Duodenal mucosa (tissue), 2 donors: ENCODE measurements at regions not wholly inside any gene's neighbourhood (a gene's known extent, or its start where the extent isn't known, plus 50 kb on each side); places are given as distances from the start of the nearest gene placed in this dataset.

Experiments
- H3K27ac ChIP-seq: one replicate; pipeline ENCODE4 v1.7.0; 2013; ENCODE audit warnings: low read depth, low read length
- H3K27me3 ChIP-seq, 2 donors: one replicate each; pipeline ENCODE4 v1.7.0; 2013; ENCODE audit warnings: low read length in 2 of 2, control low read depth in 1 of 2; ENCODE audit not compliant: insufficient read depth in 2 of 2, control insufficient read depth in 1 of 2
- H3K36me3 ChIP-seq, 2 donors: one replicate each; pipeline ENCODE4 v1.7.0; 2013; ENCODE audit warnings: low read length in 2 of 2, control low read depth in 1 of 2; ENCODE audit not compliant: insufficient read depth in 2 of 2, control insufficient read depth in 1 of 2
- H3K4me1 ChIP-seq, 2 donors: one replicate each; pipeline ENCODE4 v1.7.0; 2013; ENCODE audit warnings: low read length in 2 of 2, control low read depth in 1 of 2; ENCODE audit not compliant: insufficient read depth in 2 of 2, control insufficient read depth in 1 of 2
- H3K4me3 ChIP-seq, 2 donors: one replicate each; pipeline ENCODE4 v1.7.0; 2013; ENCODE audit warnings: low read length in 2 of 2, low read depth in 1 of 2
- H3K9ac ChIP-seq, 2 donors: one replicate each; pipeline ENCODE4 v1.7.0; 2013; ENCODE audit warnings: low read length in 2 of 2, low read depth in 1 of 2
- H3K9me3 ChIP-seq, 2 donors: one replicate each; pipeline ENCODE4 v1.7.0; 2013; ENCODE audit warnings: low read length in 2 of 2, control low read depth in 1 of 2; ENCODE audit not compliant: control insufficient read depth in 1 of 2

DNA sequence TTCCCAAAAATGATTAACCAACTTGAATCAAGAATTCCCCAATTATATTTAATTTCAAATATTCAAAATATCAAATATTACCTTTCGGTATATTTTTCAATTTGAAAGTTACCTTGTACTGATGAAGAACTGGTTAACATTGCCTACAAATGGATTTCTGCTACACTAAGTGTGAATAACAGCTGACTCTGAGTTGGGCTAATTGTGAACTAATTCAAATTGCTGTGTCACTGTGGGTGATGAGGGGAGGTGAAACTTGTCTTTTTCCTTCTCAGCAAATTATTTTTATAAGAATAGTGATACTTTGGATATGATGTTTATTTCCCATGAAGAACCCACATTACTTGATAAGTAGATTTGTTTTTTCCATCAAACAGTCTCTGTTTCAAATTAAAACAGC lies 103.4 kb upstream of the RPS23 start:
- Histone ChIP-seq H3K27me3 (no peaks in the 10 kb centered on the region), H3K9me3 (no peaks in the 10 kb centered on the region), H3K9ac (no peak overlapping the region), H3K4me3 (no peak overlapping the region), H3K27ac (no peak overlapping the region), H3K36me3 (no peaks in the 10 kb centered on the region), H3K4me1 (peaks cover under 1% of the 10 kb centered on the region in 2 donors)

GRCh38 chr5:82376307-82376706 lies 98.2 kb upstream of the RPS23 start:
- no peak overlapping the region for H3K4me3 ChIP-seq
- no peaks in the 10 kb centered on the region for H3K4me1 ChIP-seq
- no peak overlapping the region for H3K27ac ChIP-seq

GRCh38 chr5:82375488-82376244 lies 97.5 kb upstream of the RPS23 start:
- H3K9ac ChIP-seq = no peak overlapping the region
- H3K4me1 ChIP-seq = no peaks in the 10 kb centered on the region
- H3K9me3 ChIP-seq = no peaks in the 10 kb centered on the region
- no peaks in the 10 kb centered on the region for H3K36me3 ChIP-seq
- H3K4me3 ChIP-seq = no peak overlapping the region
- no peak overlapping the region for H3K27ac ChIP-seq
- H3K27me3 ChIP-seq = no peaks in the 10 kb centered on the region

More at GRCh38 chr5:82376307-82376706, 98.2 kb upstream of the RPS23 start:
- Histone ChIP-seq H3K9ac (no peak overlapping the region), H3K9me3 (no peaks in the 10 kb centered on the region), H3K36me3 (no peaks in the 10 kb centered on the region), H3K27me3 (no peaks in the 10 kb centered on the region)

- H3K4me1 ChIP-seq = no peaks in the 10 kb centered on the region
- no peak overlapping the region for H3K27ac ChIP-seq
- H3K4me3 ChIP-seq = no peak overlapping the region
- no peaks in the 10 kb centered on the region for H3K9me3 ChIP-seq
- H3K36me3 ChIP-seq = no peaks in the 10 kb centered on the region
- no peaks in the 10 kb centered on the region for H3K27me3 ChIP-seq
- H3K9ac ChIP-seq = no peak overlapping the region
These were observed 96.5 kb upstream of the RPS23 start for GRCh38 chr5:82374637-82375036.

DNA sequence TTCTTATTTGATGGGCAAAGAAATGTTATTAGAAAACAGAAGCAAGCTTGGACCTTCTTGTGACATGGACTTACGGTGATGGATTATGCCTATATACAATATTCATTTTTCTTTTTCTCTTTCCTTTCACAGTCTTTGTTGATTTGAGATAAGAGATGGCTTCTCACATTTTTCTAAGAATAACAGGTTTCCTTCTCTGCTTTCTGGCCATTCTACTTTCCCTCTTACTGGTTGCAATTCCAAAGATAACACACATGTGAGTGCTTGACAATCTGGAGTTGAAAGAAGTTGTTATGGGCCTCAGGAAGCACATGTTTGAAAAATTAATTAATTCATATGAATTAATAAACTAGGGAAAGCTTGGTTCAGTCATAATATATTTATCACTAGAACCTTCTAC lies 89.8 kb upstream of the RPS23 start:
- H3K27ac ChIP-seq = no peak overlapping the region
- H3K4me1 ChIP-seq = no peaks in the 10 kb centered on the region
- no peaks in the 10 kb centered on the region for H3K27me3 ChIP-seq
- no peaks in the 10 kb centered on the region for H3K36me3 ChIP-seq
- H3K4me3 ChIP-seq = no peak overlapping the region
- H3K9me3 ChIP-seq = no peaks in the 10 kb centered on the region
- H3K9ac ChIP-seq = no peak overlapping the region

DNA sequence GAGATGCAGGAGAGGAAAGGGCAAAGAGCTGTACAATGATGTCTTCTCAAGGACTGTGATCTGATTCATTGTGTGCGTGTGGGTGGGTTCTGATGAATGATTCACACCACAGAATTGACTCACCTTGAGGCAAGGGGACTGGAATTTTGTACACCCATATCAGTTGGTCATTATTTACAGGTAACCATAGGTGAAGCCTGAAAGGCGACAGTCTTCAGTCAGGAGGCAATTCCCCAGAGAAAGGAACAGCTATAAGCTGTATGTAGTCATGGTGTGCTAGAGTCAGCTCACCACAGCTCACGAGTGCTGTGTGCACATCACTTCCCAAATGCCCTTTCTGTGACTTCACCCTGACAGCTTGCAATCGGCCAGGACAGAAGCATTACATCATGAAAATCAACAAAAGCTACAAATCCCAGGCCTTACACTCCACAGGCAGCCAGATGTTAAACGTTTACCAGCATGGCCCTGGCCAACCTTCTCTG lies 87.6 kb upstream of the RPS23 start:
- H3K27ac ChIP-seq = no peak overlapping the region

DNA sequence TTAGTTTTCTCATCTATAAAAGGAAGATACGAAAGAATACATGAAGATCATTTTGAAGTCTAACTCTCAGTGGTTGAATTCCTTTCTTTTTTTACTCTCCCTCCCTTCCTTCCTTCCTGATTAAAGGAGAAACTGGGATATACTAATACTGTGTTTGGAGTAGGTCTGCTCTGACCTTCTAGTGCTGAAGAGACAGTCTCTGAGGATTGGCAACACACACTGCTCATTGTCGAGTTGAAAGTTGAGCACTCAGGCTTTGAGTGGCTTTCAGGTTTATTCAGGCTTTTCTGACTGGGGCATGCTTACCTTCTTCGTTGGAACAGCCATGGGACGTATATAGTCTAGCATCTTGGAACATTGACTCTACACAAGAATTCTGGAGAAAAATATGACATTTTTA lies 86.9 kb upstream of the RPS23 start:
- Histone ChIP-seq H3K4me3 (no peak overlapping the region), H3K27me3 (no peaks in the 10 kb centered on the region), H3K9me3 (no peaks in the 10 kb centered on the region), H3K9ac (no peak overlapping the region), H3K4me1 (no peaks in the 10 kb centered on the region), H3K27ac (no peak overlapping the region), H3K36me3 (no peaks in the 10 kb centered on the region)

More for the DNA sequence above, 87.6 kb upstream of the RPS23 start:
- no peaks in the 10 kb centered on the region for H3K9me3 ChIP-seq
- no peak overlapping the region for H3K4me3 ChIP-seq
- no peaks in the 10 kb centered on the region for H3K27me3 ChIP-seq
- no peaks in the 10 kb centered on the region for H3K36me3 ChIP-seq
- H3K4me1 ChIP-seq = no peaks in the 10 kb centered on the region
- no peak overlapping the region for H3K9ac ChIP-seq

DNA sequence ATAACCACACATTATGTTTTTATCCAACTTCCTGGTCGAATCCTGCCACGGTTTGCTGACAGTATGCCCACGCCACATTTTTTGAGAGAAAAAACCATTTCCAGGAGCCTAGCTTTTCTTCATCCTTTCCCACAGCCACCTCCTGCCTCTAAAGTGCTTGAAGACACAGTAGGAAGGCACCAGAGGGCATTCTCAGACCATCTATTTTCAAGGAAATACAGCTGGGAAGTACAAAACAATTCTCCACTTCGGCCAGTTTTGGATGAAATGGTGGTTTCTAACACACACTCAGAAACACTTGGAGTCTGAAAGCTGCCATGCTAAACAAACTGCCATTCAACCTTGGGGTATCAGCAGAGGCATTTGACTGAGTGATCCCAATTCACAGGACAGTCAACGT lies 86.3 kb upstream of the RPS23 start:
- no peak overlapping the region for H3K9ac ChIP-seq
- H3K4me1 ChIP-seq = no peaks in the 10 kb centered on the region
- no peaks in the 10 kb centered on the region for H3K9me3 ChIP-seq
- no peak overlapping the region for H3K27ac ChIP-seq
- H3K36me3 ChIP-seq = no peaks in the 10 kb centered on the region
- no peaks in the 10 kb centered on the region for H3K27me3 ChIP-seq
- H3K4me3 ChIP-seq = no peak overlapping the region

DNA sequence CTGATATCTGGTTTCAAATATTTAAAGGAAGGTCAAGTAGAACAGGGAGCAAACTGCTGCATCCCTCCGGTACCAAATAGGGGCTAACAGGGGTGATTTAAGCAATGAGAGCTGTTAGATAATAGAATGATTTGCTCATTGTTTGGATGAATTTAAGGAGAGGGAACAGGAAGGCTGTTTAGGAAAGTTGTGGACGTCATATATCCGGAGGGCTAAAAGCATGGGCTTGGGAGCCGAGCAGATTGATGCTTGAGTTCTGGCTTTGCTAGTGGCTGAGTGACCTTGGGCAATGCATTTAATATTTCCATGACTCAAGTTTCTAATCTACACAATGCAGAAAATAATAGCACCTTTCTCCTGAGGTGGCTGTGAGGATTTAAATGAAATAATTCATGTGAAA lies 85.4 kb upstream of the RPS23 start:
- H3K4me1 ChIP-seq = no peaks in the 10 kb centered on the region
- H3K9me3 ChIP-seq = no peaks in the 10 kb centered on the region
- H3K27me3 ChIP-seq = no peaks in the 10 kb centered on the region
- no peaks in the 10 kb centered on the region for H3K36me3 ChIP-seq
- H3K4me3 ChIP-seq = no peak overlapping the region
- H3K27ac ChIP-seq = no peak overlapping the region
- no peak overlapping the region for H3K9ac ChIP-seq

GRCh38 chr5:82362636-82363035 lies 84.5 kb upstream of the RPS23 start:
- Histone ChIP-seq H3K9ac (no peak overlapping the region), H3K27me3 (no peaks in the 10 kb centered on the region), H3K36me3 (no peaks in the 10 kb centered on the region), H3K27ac (no peak overlapping the region), H3K9me3 (no peaks in the 10 kb centered on the region), H3K4me3 (no peak overlapping the region), H3K4me1 (peaks cover under 1 to 5% of the 10 kb centered on the region in 2 donors)
